ENCODE measurements at regions not wholly inside any gene's neighbourhood (a gene's known extent, or its start where the extent isn't known, plus 50 kb on each side); places are given as distances from the start of the nearest gene placed in this dataset.
"Not testable (repeated sequence)": the region's sequence is repeated elsewhere in the genome, so short reads cannot be mapped to it uniquely, and the experiment has no call there.

GRCh38 chr1:224028802-224029201 is 85.1 kb upstream of the FBXO28 start:
- not testable (repeated sequence) for TF ChIP-seq EP300, CTCF (IDR thresholded peaks at IDR 0.05)
